Natural killer cell treated with Interleukin-12 subunit alpha and Interleukin-12 subunit beta and Interleukin-15 and Interleukin-18, amount 100 ng/mL, for 72 hours (primary cell): ENCODE measurements at regions not wholly inside any gene's neighbourhood (a gene's known extent, or its start where the extent isn't known, plus 50 kb on each side); places are given as distances from the start of the nearest gene placed in this dataset.
"Not testable (repeated sequence)": the region's sequence is repeated elsewhere in the genome, so short reads cannot be mapped to it uniquely, and the experiment has no call there.

Experiments
- ATAC-seq, 2 donors: fragments of 150-1000 bp; cut with Tn5 transposase in 1 of 2; sonication (Bioruptor Pico), chemical (Tn5 transposase) in 1 of 2; 2 replicates each; pipeline ENCODE4 v1.10.0; 2021
- DNase-seq: peaks from one replicate; pipeline ENCODE4 v3.0.0; 2022; ENCODE audit warnings: low spot score
- H3K27ac Mint-ChIP-seq, 2 donors: 1 replicate in 1 of 2; 2 replicates in 1 of 2; pipeline ENCODE4 v1.8.0; 2022; ENCODE audit warnings: mixed read lengths in 2 of 2, mild to moderate bottlenecking in 1 of 2, moderate library complexity in 1 of 2
- H3K27me3 Mint-ChIP-seq, 2 donors: 1 replicate in 1 of 2; 2 replicates in 1 of 2; pipeline ENCODE4 v1.8.0; 2022; ENCODE audit warnings: mixed read lengths in 2 of 2
- H3K36me3 Mint-ChIP-seq: one replicate; pipeline ENCODE4 v1.8.0; 2022; ENCODE audit warnings: mixed read lengths
- H3K4me1 Mint-ChIP-seq, 2 donors: 1 replicate in 1 of 2; 2 replicates in 1 of 2; pipeline ENCODE4 v1.8.0; 2022; ENCODE audit warnings: low read depth in 2 of 2, mixed read lengths in 2 of 2, mild to moderate bottlenecking in 1 of 2
- H3K4me3 Mint-ChIP-seq: one replicate; pipeline ENCODE4 v1.8.0; 2022; ENCODE audit warnings: mixed read lengths
- H3K9me3 Mint-ChIP-seq: 2 replicates; pipeline ENCODE4 v1.8.0; 2022; ENCODE audit warnings: mixed read lengths

DNA sequence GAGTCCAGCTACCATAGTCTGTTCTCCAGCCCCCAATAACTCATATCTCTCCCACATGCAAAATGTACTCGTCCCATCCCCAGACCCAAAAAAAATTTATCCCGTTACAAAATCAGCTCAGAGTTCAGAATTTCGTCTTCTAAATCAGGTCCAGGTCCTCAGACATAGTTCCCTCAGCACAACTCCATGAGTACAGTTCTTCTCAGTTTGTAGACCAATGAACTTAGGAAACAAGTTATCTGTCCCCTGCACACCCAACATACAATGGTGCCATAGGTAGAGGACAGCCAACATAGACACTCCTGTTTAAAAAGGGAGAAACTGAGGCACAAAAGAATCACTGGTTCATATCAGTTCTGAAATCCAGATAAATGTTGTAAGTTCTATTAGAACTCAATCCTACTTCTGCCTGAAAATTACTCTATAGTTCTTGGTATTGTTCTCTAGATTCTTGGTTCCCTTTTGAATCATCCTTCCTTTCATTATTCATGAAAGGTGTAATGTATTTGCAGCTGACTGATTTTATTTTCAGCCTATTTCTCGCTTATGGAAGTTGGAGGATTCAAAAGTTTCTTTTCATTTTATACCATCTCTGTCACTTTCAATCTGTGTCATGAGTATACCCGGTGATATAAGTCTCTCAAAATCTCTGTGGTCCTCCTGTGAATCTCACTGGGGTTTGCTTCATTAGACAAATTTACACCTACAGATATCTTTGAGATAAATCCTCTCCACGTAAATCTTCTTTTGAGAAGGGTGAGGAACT is 75.8 kb upstream of the TSPAN2 start:
- Mint-ChIP-seq H3K27ac (no peak overlapping the region), H3K36me3 (no peaks in the 10 kb centered on the region), H3K27me3 (peaks cover 20 to 42% of the 10 kb centered on the region in 2 donors), H3K4me1 (no peaks in the 10 kb centered on the region), H3K4me3 (no peak overlapping the region), H3K9me3 (no peaks in the 10 kb centered on the region)
- ATAC-seq = peak in 1 of 2 donors; percentile 41
- DNase-seq = no peak

DNA sequence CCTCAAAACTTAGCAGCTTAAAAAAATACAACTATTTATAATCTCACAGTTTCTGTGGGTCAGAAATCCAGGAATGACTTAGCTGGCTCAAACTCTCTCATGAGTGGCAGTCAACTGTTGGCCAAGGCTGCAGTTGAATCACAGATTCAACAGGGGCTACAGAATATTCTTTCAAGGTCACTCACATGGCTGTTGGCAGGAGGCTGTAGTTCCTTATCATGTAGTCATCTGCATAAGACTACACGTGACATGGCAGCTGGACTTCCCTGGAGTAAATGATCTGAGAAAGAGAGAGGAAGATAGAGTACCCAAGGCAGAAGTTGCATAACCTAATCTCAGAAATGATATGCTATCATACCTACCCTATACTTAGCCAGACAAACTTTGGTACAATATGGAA is 75.2 kb upstream of the TSPAN2 start:
- DNase-seq = no peak
- H3K36me3 Mint-ChIP-seq = no peaks in the 10 kb centered on the region

DNA sequence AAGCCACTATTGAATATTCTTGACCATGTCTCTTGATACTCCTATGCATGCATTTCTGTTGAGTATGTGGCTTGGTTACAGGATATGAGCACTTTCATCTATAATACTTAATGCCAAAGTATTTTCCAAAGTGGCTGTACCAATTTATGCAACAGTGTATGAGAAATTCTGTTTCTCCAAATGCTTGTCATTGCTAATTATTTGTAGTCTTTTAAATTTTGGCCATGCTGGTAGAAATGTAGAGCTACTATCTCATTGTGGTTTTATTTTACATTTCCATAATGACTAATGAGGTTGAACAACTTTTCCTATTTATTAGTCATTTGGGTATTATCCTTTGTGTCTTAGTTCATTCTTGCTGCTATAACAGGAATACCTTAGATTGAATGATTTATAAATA is 71.4 kb upstream of the TSPAN2 start:
- no peaks in the 10 kb centered on the region for H3K36me3 Mint-ChIP-seq
- DNase-seq = no peak
- H3K27me3 Mint-ChIP-seq = peaks cover 12 to 41% of the 10 kb centered on the region in 2 donors
- no peak overlapping the region for H3K4me3 Mint-ChIP-seq
- H3K9me3 Mint-ChIP-seq = no peaks in the 10 kb centered on the region
- ATAC-seq = no peak
- H3K4me1 Mint-ChIP-seq = no peaks in the 10 kb centered on the region
- H3K27ac Mint-ChIP-seq = no peak overlapping the region

More for the DNA sequence above, 75.2 kb upstream of the TSPAN2 start:
- Mint-ChIP-seq H3K4me1 (no peaks in the 10 kb centered on the region), H3K9me3 (no peaks in the 10 kb centered on the region), H3K27ac (no peak overlapping the region), H3K4me3 (no peak overlapping the region), H3K27me3 (peaks cover 17 to 36% of the 10 kb centered on the region in 2 donors)
- ATAC-seq = no peak

DNA sequence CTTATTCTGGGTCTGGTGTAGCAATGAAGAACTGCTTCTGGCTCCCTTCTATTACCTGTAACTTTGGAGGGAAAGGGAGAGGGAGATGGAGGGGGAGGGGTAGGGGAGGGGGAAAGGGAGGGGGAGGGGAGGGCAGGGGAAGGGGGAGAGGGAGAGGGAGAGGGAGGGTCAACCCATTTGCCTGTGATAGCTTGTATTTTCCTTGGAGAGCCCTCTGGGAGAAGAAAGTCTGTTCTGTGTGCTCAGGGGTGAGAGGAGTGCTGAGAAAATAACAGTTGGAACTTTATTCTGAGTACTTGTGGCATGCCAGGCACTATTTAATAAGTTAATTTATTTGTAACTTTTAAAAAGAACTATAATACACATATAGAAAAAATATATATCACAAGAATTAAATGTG is 70.7 kb upstream of the TSPAN2 start:
- H3K4me1 Mint-ChIP-seq = no peaks in the 10 kb centered on the region
- no peak overlapping the region for H3K4me3 Mint-ChIP-seq
- H3K27me3 Mint-ChIP-seq = peaks cover 11 to 39% of the 10 kb centered on the region in 2 donors

DNA sequence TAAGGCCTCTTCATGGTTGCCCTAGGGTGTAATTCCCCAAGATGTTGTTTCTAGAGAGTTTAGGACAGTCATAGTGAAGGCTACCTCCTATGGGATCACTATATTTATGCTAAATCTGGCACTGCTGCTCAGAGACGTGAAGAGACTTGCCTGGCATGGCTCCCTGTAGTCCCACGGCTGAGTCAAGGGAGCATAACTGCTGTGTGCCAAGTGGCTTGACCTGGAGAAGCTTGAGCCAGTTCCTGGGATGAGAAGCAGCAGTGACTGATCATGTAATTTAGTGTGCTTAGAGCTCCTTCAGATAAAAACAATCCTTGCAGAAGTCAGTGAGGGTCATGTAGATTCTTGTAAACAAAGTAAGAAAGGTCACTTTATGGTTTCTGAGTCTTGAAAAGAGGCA is 68.9 kb upstream of the TSPAN2 start:
- Mint-ChIP-seq H3K4me1 (no peaks in the 10 kb centered on the region), H3K36me3 (no peaks in the 10 kb centered on the region), H3K27ac (no peak overlapping the region), H3K4me3 (no peak overlapping the region), H3K9me3 (no peaks in the 10 kb centered on the region), H3K27me3 (peaks cover 12 to 40% of the 10 kb centered on the region in 2 donors)
- no peak for ATAC-seq
- DNase-seq = no peak

More for the DNA sequence above, 70.7 kb upstream of the TSPAN2 start:
- Mint-ChIP-seq H3K36me3 (no peaks in the 10 kb centered on the region), H3K27ac (no peak overlapping the region), H3K9me3 (no peaks in the 10 kb centered on the region)
- DNase-seq (no peak), ATAC-seq (no peak)

DNA sequence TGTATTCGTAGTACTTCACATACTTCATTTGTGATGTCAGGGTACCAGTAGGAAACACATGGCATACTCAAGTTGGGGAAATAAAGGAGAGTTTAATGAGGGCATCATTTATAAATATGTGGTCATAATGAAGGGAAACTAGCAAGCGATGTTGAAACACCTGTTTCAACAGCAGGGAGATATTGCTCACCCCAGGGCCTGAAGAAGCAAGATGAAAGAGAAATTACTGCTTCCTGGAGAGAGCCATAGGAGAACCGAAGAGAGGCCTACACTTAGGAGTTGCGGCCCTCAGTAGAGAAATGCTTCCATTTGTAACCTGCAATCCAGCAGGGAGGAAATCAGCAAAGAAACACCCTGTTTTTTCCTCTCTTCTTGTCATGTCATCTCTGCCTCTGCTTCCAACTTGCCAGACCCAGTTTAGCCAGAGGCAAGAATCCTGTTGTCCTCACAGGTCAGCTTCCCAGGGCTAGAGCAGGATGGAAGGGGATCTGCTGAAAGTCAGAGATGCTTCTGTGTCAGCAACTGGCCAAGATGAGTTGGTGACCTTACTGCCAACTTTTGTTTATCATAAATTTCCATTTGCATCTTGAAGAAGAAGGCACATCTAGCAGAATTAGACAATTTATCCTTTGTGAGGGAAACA is 67.6 kb upstream of the TSPAN2 start:
- Mint-ChIP-seq H3K27ac (no peak overlapping the region), H3K4me3 (no peak overlapping the region), H3K27me3 (peaks cover 12 to 40% of the 10 kb centered on the region in 2 donors), H3K4me1 (no peaks in the 10 kb centered on the region), H3K36me3 (no peaks in the 10 kb centered on the region), H3K9me3 (no peaks in the 10 kb centered on the region)
- no peak for DNase-seq
- ATAC-seq = no peak

DNA sequence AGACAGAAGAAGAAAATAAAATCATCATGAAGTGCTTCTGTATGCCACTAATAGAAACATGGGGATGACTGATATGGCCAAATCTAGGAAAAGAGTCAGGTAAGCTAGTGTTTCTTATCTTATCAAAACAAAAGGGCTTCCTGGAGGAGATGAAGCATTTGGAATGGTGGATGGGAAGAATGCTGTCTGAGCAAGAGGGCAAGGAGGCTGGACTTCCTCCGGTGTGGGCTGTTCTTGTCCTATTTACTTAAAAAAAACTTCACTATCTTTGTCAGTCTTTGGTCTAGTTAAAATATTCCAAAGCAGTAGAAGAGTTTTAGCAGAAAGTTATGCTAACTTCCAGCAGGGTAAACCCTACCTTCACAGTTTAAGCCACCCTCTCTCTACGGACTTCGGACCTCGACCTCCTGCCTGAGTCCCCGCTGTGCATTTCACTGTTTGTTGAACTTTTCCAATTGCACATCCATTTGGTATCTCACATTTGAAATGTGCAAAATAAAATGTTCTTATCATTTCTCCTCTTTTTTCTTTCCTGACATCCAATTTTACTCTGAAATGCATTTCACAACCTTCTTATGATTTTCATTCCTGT is 64.8 kb upstream of the TSPAN2 start:
- Mint-ChIP-seq H3K27ac (no peak overlapping the region), H3K27me3 (peaks cover 17 to 32% of the 10 kb centered on the region in 2 donors), H3K36me3 (no peaks in the 10 kb centered on the region), H3K4me1 (no peaks in the 10 kb centered on the region), H3K4me3 (no peak overlapping the region), H3K9me3 (no peaks in the 10 kb centered on the region)
- no peak for DNase-seq
- ATAC-seq = no peak

DNA sequence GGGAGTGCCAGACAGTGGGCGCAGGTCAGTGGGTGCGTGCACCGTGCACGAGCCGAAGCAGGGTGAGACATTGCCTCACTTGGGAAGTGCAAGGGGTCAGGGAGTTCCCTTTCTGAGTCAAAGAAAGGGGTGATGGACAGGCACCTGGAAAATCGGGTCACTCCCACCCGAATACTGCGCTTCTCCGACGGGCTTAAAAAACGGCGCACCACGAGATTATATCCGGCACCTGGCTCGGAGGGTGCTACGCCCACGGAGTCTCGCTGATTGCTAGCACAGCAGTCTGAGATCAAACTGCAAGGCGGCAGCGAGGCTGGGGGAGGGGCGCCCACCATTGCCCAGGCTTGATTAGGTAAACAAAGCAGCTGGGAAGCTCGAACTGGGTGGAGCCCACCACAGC is 58.6 kb upstream of the TSPAN2 start:
- not testable (repeated sequence) for H3K9me3 Mint-ChIP-seq, H3K27ac Mint-ChIP-seq, H3K4me3 Mint-ChIP-seq, ATAC-seq, H3K36me3 Mint-ChIP-seq, H3K4me1 Mint-ChIP-seq, DNase-seq
- H3K27me3 Mint-ChIP-seq = peaks cover 36 to 41% of the 10 kb centered on the region in 2 donors

DNA sequence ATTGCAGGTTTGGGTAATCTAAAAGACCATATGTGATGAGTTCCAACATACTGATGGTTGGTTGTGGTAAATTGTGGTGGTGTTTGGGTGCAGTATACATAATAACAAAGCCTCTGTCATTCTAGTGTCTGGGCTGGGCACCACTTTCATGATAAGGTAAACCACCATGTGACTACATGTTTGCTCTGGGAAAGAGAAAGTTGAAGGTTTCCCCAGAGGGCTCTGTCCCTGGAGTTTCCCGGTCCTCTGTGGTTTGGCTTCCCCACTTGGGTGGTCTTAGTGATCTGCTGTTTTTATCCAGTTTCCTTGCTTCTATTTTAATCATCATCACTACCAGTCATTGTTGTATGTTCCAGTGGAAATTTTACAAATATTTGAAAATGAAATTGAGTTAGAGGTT is 55.9 kb upstream of the TSPAN2 start:
- no peak for DNase-seq
- H3K4me3 Mint-ChIP-seq = no peak overlapping the region
- H3K27ac Mint-ChIP-seq = no peak overlapping the region
- peaks cover 0 to 4% of the 10 kb centered on the region in 2 donors for H3K4me1 Mint-ChIP-seq
- no peak for ATAC-seq
- H3K27me3 Mint-ChIP-seq = peaks cover 43 to 47% of the 10 kb centered on the region in 2 donors
- H3K36me3 Mint-ChIP-seq = no peaks in the 10 kb centered on the region
- H3K9me3 Mint-ChIP-seq = no peaks in the 10 kb centered on the region

DNA sequence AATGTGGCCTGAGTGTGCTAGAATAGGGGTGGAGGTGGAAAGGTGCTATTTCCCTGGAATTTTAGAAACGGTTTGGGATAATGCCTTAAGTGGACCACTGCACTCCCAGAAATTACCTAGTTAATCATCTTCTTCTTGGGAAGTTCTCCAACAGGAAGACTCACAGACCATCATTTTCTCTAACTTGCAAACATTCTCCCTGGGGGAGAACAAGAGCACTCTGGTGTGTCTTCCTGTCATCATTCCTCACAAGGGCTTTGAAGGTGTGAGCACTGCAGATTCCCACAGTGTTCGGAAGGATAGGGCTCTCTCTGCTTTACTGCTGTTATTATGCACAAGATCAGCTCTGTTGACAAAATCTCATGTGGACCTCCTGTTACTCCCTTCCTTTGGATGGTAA is 54.9 kb upstream of the TSPAN2 start:
- H3K36me3 Mint-ChIP-seq = no peaks in the 10 kb centered on the region
- peaks cover 2 to 5% of the 10 kb centered on the region in 2 donors for H3K4me1 Mint-ChIP-seq
- no peak for ATAC-seq
- no peak overlapping the region for H3K27ac Mint-ChIP-seq
- DNase-seq = no peak
- H3K4me3 Mint-ChIP-seq = no peak overlapping the region
- H3K27me3 Mint-ChIP-seq = peaks cover 49 to 53% of the 10 kb centered on the region in 2 donors
- H3K9me3 Mint-ChIP-seq = no peaks in the 10 kb centered on the region

DNA sequence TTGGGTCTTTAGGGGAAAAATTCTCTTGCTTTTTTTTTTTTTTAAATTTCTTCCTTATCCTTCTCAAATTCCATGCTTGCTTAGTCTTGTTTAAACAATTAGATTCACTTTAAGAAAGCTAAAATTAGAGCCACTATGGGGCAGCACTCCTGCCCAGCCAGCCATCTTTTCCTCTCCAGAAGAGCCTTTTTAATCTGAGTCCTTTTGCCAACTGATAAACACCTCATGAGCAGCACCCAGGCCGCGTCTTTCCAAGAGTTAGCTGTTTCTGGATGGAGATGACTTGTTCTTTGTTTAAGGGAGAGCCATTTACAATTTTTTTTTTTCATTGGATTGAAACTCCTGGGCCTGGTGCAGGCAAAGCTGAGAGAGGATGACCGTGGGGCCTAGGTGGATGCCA is 53.3 kb upstream of the TSPAN2 start:
- ATAC-seq = no peak
- no peak overlapping the region for H3K27ac Mint-ChIP-seq
- peaks cover 9 to 10% of the 10 kb centered on the region in 2 donors for H3K4me1 Mint-ChIP-seq
- H3K4me3 Mint-ChIP-seq = no peak overlapping the region
- DNase-seq = no peak
- H3K36me3 Mint-ChIP-seq = no peaks in the 10 kb centered on the region
- no peaks in the 10 kb centered on the region for H3K9me3 Mint-ChIP-seq
- H3K27me3 Mint-ChIP-seq = peaks cover 58 to 62% of the 10 kb centered on the region in 2 donors

DNA sequence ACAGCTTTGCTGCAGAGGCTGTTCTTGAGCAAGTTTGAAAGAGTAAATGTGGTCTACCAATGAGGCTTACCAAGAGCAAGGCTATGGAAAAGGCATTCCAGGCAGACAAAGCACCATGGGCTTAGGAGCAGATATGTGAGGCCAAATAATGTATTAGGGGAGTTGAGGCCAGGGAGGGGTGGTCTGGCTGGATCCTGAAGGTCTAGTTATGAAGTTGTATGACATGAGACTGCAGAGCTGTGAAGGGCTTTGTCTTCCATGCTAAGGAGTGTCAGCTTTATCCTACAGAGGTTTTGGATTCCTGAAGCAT is 51.8 kb upstream of the TSPAN2 start:
- Mint-ChIP-seq H3K27ac (no peak overlapping the region), H3K4me3 (no peak overlapping the region), H3K36me3 (no peaks in the 10 kb centered on the region), H3K4me1 (peaks cover 8 to 9% of the 10 kb centered on the region in 2 donors), H3K27me3 (peaks cover 44 to 49% of the 10 kb centered on the region in 2 donors), H3K9me3 (no peaks in the 10 kb centered on the region)
- no peak for DNase-seq
- no peak for ATAC-seq

DNA sequence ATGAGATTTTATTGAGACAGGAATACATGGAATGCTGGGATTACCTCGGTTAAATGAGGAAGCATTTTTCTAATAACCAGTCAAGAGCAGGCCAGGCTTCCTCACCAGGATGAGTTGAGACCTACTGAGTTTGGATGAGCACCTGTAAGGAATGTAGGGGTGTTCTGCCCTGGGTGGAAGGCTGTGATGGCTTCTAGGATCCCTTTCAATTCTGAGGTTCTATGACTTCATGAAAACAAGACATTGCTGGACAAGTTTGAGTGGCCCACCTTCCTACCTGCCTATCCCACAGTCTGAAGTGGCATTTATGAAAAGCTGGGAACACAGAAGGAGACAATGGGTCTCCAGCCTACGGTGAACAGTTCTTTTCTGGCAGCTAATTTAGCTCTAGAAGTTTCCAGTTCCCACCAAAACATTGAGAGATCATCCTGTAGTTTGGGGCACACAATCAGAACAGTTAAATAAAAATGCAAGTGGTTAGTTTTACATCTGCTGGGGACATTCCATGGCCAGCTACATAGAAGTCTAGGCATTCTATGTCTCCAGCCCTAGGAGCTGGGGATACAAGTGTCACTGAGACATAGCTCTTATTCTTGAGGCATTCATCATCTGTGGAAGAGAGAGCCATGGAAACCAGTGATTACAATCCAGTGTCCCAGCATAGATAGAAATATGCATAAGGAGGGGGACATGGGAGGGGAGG is 51.3 kb upstream of the TSPAN2 start:
- H3K27me3 Mint-ChIP-seq = peaks cover 44 to 49% of the 10 kb centered on the region in 2 donors
- no peaks in the 10 kb centered on the region for H3K9me3 Mint-ChIP-seq
- no peak for DNase-seq

DNA sequence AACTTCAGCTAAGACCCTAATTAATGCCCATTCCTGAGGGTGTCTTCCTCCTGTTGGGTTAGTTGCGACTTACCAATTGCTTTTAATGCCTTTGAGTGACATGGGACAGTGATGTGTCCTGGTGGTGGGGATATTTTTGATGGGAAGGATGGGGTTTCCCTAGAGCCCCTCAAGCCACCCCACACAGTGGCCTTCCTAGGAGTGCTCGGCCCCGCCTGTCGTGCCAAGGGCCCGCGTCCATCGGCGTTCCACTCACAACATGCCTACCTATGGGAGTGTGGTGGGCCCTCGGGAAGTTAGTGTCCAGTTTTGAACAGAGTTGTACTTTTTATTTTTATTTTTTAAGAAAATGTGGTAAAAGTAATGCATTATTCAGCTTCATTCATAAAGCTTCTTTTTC is 50.1 kb upstream of the TSPAN2 start:
- ATAC-seq (no peak), DNase-seq (no peak)
- Mint-ChIP-seq H3K27ac (no peak overlapping the region), H3K4me3 (no peak overlapping the region), H3K4me1 (peaks cover 8 to 9% of the 10 kb centered on the region in 2 donors), H3K36me3 (no peaks in the 10 kb centered on the region), H3K27me3 (peaks cover 41 to 42% of the 10 kb centered on the region in 2 donors), H3K9me3 (no peaks in the 10 kb centered on the region)

More for the DNA sequence above, 51.3 kb upstream of the TSPAN2 start:
- no peak overlapping the region for H3K4me3 Mint-ChIP-seq
- H3K27ac Mint-ChIP-seq = no peak overlapping the region
- no peak for ATAC-seq
- H3K36me3 Mint-ChIP-seq = no peaks in the 10 kb centered on the region
- H3K4me1 Mint-ChIP-seq = peaks cover 8 to 9% of the 10 kb centered on the region in 2 donors
